GM23338 (cell line): ENCODE measurements at regions not wholly inside any gene's neighbourhood (a gene's known extent, or its start where the extent isn't known, plus 50 kb on each side); places are given as distances from the start of the nearest gene placed in this dataset.

Experiments
- CREB1 ChIP-seq: fragments of 250-450 bp; sonication (Bioruptor Pico); IDR thresholded peaks from 2 replicates; pipeline ENCODE4 v1.5.0; 2020; ENCODE audit warnings: low read depth, mild to moderate bottlenecking, moderate library complexity
- CTCF ChIP-seq, 2 experiments: fragments of 200-600 bp in 1 of 2; sonication (generic) in 1 of 2; conservative IDR thresholded peaks; 2 replicates each; pipeline versions ENCODE4 v1.5.1 to v1.6.1; 2016 to 2017; ENCODE audit warnings: antibody characterized with exemption in 2 of 2, low read depth in 2 of 2, mild to moderate bottlenecking in 2 of 2, moderate library complexity in 1 of 2
- ETS1 ChIP-seq: IDR thresholded peaks from 2 replicates; pipeline ENCODE4 v1.6.1; 2016; ENCODE audit warnings: antibody characterized with exemption
- NANOG ChIP-seq: IDR thresholded peaks from 2 replicates; pipeline ENCODE4 v1.6.1; 2016; ENCODE audit warnings: antibody characterized with exemption, borderline replicate concordance
- STAT1 ChIP-seq: IDR thresholded peaks from one replicate; pipeline ENCODE4 v1.6.1; 2016; ENCODE audit warnings: antibody characterized with exemption; ENCODE audit not compliant: unreplicated experiment
- ZNF114 ChIP-seq: fragments of 250-450 bp; sonication (Bioruptor Pico); IDR thresholded peaks from 2 replicates; pipeline ENCODE4 v1.5.0; 2020; ENCODE audit warnings: mild to moderate bottlenecking, moderate library complexity
- ZNF462 ChIP-seq: fragments of 250-450 bp; sonication (Bioruptor Pico); IDR thresholded peaks from 2 replicates; pipeline ENCODE4 v1.5.0; 2020; ENCODE audit warnings: mild to moderate bottlenecking, moderate library complexity

GRCh38 chr13:67374391-67374790, 144.3 kb upstream of the PCDH9 start (continued):
- no peak for TF ChIP-seq ZNF462 (CRISPR knock-in tag)
- no peak for TF ChIP-seq NANOG
- no peak for TF ChIP-seq CREB1 (CRISPR knock-in tag)
- no peak for TF ChIP-seq STAT1
- no peak for TF ChIP-seq CTCF (conservative IDR thresholded peaks at IDR 0.05; ENCODE audit: low read depth in 2 of 2)
- TF ChIP-seq ETS1: no peak
- no peak for TF ChIP-seq ZNF114 (CRISPR knock-in tag)
